GM21515 (cell line): ENCODE measurements at regions not wholly inside any gene's neighbourhood (a gene's known extent, or its start where the extent isn't known, plus 50 kb on each side); places are given as distances from the start of the nearest gene placed in this dataset.

Experiments used
- ATAC-seq: cut with Tn5 transposase; IDR thresholded peaks from one replicate; pipeline ENCODE4 v1.9.1; 2021; ENCODE audit not compliant: unreplicated experiment

DNA sequence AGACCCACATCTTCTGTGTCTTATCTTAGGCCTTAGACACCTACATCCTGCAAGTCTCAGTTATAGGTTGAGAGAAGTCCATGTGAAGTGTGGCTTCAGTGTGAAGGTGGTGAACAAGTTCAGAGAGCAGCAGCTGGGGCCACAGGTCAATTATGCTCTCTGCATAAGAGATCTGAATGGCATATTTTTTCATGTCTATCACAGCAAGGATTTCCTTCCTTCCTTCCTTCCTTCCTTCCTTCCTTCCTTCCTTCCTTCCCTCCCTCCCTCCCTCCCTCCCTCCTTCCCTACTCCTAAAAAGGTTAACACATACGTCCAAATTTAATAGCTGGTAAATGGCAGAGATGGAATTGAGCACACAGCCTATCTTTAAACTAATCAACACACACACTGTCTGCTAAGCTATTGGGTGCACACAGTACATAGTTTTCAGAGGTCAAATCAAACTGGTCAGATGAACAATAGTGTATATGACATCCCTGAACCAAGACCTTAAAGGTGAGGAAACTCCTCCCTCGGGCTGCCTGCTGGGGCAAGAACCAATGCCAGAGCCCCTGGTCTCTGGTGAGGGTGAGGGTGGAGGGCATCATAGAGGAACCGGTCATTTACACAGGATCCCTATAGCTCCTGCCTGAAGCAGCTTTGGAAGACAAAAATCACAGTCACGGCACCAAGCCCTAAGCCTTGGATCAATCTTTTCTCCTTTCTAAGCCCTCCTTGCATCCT is 240.9 kb downstream of the ICOS start:
- ATAC-seq: no peak

DNA sequence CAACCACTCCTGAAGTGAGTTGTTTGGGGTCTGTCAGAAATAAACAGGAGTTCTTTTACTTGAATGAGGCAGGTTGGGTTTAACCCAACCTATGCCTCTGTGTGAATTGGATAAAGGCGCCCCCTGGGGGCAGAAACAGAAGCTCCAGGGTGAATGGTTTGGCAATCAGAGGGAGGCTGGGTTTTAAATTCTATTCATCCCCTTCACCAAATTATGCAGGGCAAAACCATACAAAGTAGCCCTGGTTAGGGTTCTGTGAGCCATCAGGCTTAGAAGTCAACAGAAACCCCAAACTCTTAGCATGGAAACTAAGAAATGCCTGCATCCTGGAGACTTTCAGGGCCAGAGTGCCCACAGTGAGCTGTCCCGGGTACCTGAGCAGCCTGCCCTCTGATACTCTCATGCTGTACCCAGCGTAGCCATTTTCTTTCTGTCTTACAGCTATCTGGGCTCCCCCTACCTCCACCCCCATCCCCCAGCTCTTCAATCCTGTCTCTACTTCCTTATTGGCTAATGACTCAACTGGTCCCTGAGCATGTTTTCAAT is 241.5 kb downstream of the ICOS start:
- ATAC-seq: no peak

DNA sequence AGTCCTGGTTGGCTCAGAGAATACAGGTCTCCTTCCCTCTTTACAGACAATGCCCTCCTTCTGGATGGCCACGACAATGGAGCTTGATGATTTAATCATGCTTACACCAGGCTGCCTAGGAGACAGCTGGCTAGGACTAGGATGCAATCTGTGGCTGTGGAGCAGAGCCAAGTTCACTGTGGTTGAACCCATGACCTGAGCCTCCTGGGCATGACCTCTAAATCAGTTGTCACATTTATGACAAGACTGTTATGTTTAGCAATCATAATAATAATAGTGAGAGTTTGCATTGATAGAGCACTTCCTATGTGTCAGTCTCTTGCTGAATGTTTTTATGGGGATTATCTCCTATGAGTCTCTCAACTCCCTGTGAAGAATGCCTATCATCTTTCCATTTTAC is 244.1 kb downstream of the ICOS start:
- no peak for ATAC-seq

- no peak for ATAC-seq
These were observed 247.0 kb downstream of the ICOS start for GRCh38 chr2:204183608-204184007.

DNA sequence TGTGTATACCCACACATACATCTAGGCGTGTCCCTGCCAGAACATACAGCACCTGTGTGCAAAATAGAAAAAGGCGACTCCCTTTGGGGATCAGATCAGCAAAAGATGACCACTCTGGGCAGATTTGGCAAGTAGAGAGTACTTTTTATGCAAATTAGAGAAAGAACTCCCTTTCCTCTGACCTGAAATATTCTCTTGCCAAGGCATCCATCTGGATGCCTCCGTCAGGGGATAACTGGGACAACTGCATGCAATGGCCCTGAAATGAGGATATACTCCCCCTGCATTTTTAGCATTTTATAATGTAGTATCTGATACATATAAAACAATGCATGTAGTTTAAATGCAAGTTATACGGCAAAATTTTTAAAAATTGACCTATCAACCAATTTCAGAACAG is 247.7 kb downstream of the ICOS start:
- ATAC-seq: no peak

DNA sequence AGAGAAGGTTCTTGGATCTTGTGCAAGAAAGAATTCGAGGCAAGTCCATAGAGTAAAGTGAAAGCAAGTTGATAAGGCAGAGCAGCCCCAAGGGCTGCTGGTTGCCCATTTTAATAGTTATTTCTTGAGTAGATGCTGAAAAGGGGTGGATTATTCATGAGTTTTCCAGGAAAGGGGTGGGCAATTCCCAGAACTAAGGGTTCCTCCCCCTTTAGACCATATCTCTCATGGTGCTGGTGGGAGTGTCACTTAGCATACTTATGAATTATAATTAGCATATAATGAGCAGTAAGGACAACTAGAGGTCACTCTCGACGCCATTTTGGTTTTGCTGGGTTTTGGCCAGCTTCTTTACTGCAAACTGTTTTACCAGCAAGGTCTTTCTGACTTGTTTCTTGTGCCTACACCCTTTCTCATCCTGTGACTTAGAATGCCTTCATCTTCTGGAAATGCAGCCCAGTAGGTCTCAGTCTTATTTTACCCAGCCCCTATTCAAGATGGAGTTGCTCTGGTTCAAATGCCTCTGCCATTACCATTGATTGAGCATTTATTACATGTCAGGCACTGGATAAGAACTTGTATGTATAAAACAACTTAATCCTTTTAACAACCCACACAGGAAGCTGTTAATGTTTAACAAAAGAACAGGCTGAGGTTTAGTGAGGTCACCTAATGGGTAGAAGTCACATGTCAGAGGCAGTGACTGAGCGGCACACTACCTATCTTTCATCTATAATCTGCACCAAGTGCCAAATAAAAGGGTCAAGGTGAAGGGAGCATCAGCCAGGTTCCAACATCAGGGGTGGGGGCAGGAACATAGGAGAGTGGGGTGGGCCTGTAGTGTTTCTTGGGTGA is 250.9 kb downstream of the ICOS start:
- no peak for ATAC-seq

DNA sequence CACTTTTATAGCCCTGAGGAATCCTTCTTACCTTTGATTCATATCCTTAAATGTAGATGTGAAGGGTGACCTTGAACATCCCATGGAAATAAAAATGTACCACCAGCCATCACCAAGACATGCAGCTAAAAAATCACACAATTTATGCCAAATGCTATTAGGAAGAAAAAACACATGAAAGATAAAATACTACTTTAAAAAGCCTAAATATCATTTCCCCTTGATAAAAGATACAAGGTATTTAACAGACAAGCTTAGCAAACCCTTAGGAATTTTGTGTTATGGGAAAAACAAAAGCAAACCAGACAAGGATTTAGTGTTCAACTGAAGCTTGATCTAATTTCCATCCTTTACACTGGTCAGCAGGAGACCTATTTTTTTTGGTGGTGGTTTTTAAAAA is 255.0 kb downstream of the ICOS start:
- no peak for ATAC-seq

DNA sequence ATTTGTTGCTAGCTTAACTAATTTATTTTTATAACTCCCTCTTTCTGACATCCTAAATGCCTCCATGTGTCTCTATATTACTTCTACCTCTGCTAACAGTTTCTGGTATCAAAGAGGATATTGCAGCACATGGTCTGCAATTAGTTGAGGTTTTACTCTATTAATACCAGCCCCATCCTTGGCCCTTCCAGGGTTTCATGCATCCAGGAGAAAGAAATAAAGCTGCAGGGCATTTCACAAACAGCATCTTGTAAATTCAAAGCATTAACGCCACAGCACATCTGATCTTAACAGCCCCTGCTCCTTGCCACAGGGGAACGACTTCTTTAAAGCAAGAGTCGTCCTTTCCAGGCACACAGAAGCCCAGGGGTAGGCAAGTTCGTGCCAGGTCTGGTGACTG is 258.9 kb downstream of the ICOS start:
- no peak for ATAC-seq

DNA sequence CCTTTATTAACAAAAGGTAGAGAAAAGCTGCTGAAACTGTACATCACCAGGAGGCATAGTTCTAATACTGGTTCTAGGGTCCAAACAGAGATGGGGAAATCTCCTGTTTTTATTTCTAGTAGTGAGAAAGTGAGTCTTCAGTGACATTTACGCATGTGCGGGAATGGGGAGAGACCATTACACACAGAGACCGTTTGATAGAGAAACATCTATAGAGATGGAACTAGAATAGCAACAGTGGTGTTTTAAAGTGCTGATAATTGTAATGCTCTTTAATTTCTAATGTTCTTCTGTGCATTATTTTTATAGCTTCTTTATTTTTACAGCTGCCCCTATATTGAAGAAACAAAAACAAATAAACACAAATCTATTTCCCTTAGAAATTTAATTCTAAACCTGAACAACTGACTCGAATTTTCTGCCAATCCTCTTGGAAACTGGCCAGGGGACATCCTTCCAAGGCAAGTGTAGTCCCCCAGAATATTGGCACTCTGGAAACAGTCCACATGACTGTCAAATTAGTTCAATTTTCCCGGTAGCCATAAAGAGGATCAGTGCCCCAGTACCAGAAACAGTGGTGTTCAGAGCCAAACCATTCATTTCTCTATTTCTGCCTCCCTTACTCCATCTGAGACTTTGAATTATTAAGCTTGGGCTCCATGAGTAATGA is 260.9 kb downstream of the ICOS start:
- ATAC-seq: no peak

DNA sequence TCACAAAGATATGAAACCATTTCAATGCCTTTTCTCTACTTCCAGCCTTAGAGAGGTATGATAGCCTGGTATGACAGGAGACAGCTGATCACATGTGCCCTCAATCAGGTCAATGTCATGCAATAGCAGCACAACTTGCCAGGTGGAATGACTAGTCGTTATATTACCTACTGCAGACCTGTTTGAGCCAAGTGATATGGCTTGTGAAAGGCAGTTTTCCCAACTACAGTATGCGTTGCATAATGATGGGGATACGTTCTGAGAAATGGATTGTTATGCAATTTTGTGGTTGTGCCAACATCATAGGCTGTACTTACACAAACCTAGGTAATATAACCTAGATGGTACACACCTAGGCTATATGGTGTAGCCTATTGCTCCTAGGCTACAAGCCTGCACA is 262.8 kb downstream of the ICOS start:
- no peak for ATAC-seq

DNA sequence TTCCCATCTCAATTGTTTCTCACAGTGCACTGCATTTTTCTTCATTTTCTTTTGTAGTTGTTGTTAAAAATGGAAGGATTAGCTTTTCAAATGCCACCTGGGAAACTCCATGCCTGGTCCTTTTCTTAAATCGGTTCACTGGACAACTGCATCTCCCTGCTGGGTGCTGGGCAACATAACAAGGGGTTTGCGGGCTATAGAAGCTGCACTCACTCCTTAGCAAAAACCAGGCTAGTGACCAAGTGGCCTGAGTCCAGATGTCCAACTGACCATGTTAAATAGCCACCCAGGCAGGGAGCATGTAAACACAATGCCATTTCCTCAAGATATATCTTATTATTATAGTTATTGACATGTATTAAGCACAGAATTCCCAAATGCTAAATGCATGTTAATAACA is 264.9 kb downstream of the ICOS start:
- ATAC-seq: no peak

DNA sequence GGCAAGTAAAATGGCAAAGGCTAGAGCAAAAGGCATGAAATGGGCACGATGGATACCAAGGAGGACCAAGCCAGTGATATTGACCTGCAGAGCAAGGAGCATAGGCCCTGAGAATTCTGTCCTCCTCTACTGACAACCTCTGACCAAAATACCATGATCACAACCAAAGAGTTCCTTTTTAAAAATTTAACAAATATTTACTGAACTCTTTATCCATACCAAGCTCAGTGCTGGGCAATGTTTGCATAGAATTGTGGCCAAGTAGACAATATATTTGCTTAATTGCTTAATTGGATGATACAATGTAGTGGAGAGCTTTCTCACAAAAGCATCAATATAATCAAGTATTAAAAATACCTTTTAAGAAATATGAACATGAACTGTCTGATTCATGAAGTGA is 265.7 kb downstream of the ICOS start:
- no peak for ATAC-seq

DNA sequence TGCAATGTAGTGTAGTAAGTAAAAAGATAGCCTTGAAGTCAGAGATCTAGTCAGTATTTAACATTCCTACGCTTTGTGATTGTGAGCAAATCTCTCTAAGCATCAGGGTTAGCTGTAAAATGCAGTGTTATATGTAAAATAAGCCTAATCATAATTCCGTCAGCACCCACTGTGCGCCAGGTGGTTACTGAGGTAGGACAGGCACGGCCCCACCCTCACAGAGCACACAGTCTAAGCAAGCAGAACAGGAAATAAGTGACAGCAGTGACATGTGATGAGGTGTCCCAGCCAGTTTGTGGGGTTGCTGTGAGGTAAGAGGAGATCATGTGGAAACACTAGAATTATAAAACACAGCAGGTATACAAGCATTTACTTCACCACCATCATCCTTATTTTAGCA is 267.1 kb downstream of the ICOS start:
- ATAC-seq: no peak

DNA sequence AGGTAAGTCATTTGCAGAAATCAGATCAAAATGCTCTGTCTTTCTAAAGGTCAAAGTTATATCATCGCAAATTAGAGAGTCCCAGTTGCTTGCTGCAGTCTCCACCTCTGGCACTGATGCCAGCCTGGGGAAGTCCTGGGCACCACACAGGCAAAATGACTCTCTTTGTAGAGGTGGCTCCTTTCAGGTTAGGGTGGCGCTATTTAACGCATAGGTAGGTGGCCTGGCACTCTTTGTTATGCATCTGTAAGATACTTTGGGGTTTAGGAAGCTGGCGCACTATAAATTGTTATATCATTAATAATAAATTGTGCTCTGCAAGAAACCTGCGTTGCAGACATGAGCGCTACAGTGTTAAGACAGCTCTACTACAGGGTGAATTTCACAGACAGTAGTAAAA is 268.5 kb downstream of the ICOS start:
- ATAC-seq: no peak

- no peak for ATAC-seq
These were observed 269.0 kb downstream of the ICOS start for GRCh38 chr2:204205538-204205937.

DNA sequence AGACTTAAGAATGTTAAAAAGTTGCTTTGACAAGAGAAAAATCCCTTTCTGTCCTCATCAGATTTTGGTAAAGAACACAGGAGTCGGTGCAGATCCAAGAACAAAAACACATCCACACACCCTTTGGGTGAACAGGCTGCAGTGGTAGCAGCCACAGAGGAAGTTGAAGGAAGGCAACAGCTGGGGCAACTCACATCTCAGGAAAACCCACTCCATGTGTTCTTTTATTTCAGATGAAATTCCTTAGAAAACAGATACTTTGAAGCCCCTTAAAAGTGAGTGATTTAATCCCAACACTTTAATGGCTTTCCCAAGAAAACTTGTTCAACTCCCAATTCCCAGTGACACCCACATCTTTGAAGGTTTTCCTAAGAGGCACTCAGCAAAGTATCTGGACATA is 271.3 kb downstream of the ICOS start:
- no peak for ATAC-seq

- ATAC-seq: no peak
These were observed 277.0 kb downstream of the ICOS start for GRCh38 chr2:204213588-204213987.

DNA sequence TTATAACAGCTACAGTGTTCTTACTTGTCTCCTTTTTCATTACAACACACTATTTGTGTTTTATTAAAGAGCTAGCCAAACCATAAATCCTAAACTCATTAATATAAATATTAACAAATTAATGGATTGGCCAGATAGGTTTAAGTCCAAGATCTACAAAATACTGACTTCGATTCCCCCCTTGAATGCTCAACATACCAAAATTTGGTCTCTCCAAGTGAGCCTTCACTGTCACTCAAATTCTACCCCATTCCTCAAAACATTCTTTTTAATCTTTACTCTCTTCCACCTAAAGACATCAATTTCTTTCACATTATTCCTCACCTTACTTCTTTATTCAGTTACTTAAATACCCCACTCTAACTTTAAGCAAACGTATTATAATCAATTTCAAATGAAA is 281.5 kb downstream of the ICOS start:
- no peak for ATAC-seq

DNA sequence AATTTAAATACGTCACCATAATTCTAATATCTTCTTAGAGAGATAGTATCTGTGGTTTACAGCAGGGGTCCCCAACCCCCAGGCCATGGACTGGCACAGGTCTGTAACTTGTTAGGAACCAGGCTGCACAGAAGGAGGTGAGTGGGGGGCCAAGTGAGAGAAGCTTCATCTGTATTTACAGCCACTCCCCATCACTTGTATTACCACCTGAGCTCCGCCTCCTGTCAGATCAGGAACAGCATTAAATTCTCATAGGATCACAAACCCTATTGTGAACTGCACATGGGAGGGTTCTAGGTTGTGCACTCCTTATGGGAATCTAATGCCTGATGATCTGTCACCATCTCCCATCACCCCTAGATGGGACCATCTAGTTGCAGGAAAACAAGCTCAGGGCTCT is 282.6 kb downstream of the ICOS start:
- ATAC-seq: no peak

GRCh38 chr2:204220896-204221295 is 284.3 kb downstream of the ICOS start:
- no peak for ATAC-seq

GRCh38 chr2:204223046-204223445 is 286.5 kb downstream of the ICOS start:
- no peak for ATAC-seq

DNA sequence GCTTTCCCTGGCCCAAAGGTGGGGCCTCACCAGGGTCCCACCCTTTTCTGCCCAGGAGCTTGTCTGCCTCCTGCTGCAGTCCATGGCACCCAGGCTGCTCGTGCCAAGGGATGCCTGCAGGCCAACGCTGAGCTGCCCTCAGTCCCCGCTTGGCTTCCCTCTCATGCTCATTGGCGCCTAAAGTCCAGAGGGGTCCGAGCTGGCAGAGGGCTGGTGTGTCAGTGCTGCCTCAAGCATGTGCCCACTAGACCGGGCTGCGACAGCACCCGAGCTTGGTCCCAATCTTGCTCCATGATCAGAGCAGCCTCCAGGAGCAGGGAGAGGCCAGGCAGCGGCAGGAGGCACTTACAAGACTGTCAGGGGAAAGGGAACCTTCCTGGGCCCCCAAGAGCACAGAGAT is 287.0 kb downstream of the ICOS start:
- no peak for ATAC-seq
